HCT116 (cell line): ENCODE measurements at regions not wholly inside any gene's neighbourhood (a gene's known extent, or its start where the extent isn't known, plus 50 kb on each side); places are given as distances from the start of the nearest gene placed in this dataset.

ENCODE experiments used
- ATAC-seq: fragments of 200-7000 bp; cut with Tn5 transposase; 2 replicates; pipeline ENCODE4 v1.9.1; 2020; ENCODE audit warnings: mild to moderate bottlenecking, moderate library complexity
- BruUV-seq: library from RNA; stranded (reverse); fragments of 400-500 nt; replicated peaks from 2 replicates; lab custom pipeline; 2021; lab: Mats Ljungman, UMichigan
- CTCF ChIA-PET: fragments of 300-600 bp; sonication (Branson Sonifier 250); formaldehyde crosslinking; loops from one replicate; lab custom pipeline; 2021; ENCODE audit warnings: antibody characterized with exemption; lab: Charles Lee
- POLR2A ChIA-PET: fragments of 300-600, 350-600 bp; sonication (Branson Sonifier 250); formaldehyde crosslinking; loops from one replicate; lab custom pipeline; 2021; ENCODE audit warnings: antibody characterized with exemption; lab: Charles Lee
- RAD21 ChIA-PET, 2 experiments: fragments of 300-600 bp; sonication (Branson Sonifier 250); formaldehyde crosslinking; loops; one replicate each; lab custom pipeline; 2023; ENCODE audit warnings: low total read pairs in 2 of 2; ENCODE audit not compliant: uncharacterized antibody in 2 of 2, unreplicated experiment in 2 of 2, low non-redundant PET in 1 of 2; lab: Charles Lee
- DNase-seq: peaks from one replicate; pipeline ENCODE4 v3.0.0-alpha.2; 2010; ENCODE audit warnings: low read depth, low spot score
- H2AFZ ChIP-seq: fragments of 200-600 bp; shearing (Covaris generic), sonication (generic); 2 replicates; pipeline ENCODE4 v1.6.1; 2017; ENCODE audit warnings: low read depth, mixed run types, mixed read lengths, antibody characterized with exemption, low read length; ENCODE audit not compliant: poor library complexity, severe bottlenecking
- H3K27ac ChIP-seq: 2 replicates; pipeline ENCODE4 v1.5.1; 2012; ENCODE audit warnings: low read depth, low read length
- H3K27me3 ChIP-seq: fragments of 200-600 bp; sonication (generic); 2 replicates; pipeline ENCODE4 v1.6.1; 2016; ENCODE audit warnings: mixed run types, low read length, mixed read lengths; ENCODE audit not compliant: insufficient read depth
- H3K36me3 ChIP-seq, 2 experiments: fragments of 200-500 bp in 1 of 2; fragments of 200-600 bp in 1 of 2; sonication (Bioruptor generic) in 1 of 2; sonication (generic) in 1 of 2; 2 replicates each; pipeline versions ENCODE4 v1.5.1 to v1.6.1; 2014 to 2016; ENCODE audit warnings: low read length in 2 of 2, inconsistent platforms in 1 of 2, mixed read lengths in 1 of 2, mixed run types in 1 of 2; ENCODE audit not compliant: insufficient read depth in 2 of 2, control insufficient read depth in 1 of 2
- H3K4me1 ChIP-seq, 2 experiments: fragments of 200-600 bp in 1 of 2; sonication (generic) in 1 of 2; 2 replicates each; pipeline versions ENCODE4 v1.5.1 to v1.6.1; 2012 to 2017; ENCODE audit warnings: low read length in 2 of 2, inconsistent platforms in 1 of 2, mild to moderate bottlenecking in 1 of 2, mixed read lengths in 1 of 2, mixed run types in 1 of 2, moderate library complexity in 1 of 2; ENCODE audit not compliant: insufficient read depth in 2 of 2, control insufficient read depth in 1 of 2
- H3K4me2 ChIP-seq: fragments of 200-600 bp; sonication (generic); 2 replicates; pipeline ENCODE4 v1.6.1; 2017; ENCODE audit warnings: mixed run types, low read length, mixed read lengths
- H3K4me3 ChIP-seq, 2 experiments: fragments of 200-600 bp in 1 of 2; sonication (generic) in 1 of 2; replicated peaks in 1 of 2; 2 replicates each; pipeline ENCODE4 v1.5.1; 2011 to 2016; ENCODE audit warnings: low read length in 2 of 2, control low read depth in 1 of 2, low read depth in 1 of 2, mild to moderate bottlenecking in 1 of 2, mixed read lengths in 1 of 2, mixed run types in 1 of 2
- H3K79me2 ChIP-seq: fragments of 200-600 bp; sonication (generic); 2 replicates; pipeline ENCODE4 v1.6.1; 2017; ENCODE audit warnings: mild to moderate bottlenecking, mixed run types, low read length, moderate library complexity, mixed read lengths; ENCODE audit not compliant: insufficient read depth
- H3K9ac ChIP-seq: fragments of 200-600 bp; sonication (generic); 2 replicates; pipeline ENCODE4 v1.6.1; 2016; ENCODE audit warnings: low read length, mixed read lengths
- H3K9me2 ChIP-seq: fragments of 200-600 bp; sonication (generic), shearing (Covaris generic); 2 replicates; pipeline ENCODE4 v1.6.1; 2017; ENCODE audit warnings: mixed run types, mild to moderate bottlenecking, moderate library complexity; ENCODE audit not compliant: insufficient read depth
- H3K9me3 ChIP-seq, 2 experiments: fragments of 200-500 bp in 1 of 2; fragments of 200-600 bp in 1 of 2; sonication (Bioruptor generic) in 1 of 2; sonication (generic) in 1 of 2; 2 replicates each; pipeline ENCODE4 v1.6.1; 2014 to 2017; ENCODE audit warnings: low read length in 2 of 2, mixed read lengths in 2 of 2, inconsistent platforms in 1 of 2, low read depth in 1 of 2, mild to moderate bottlenecking in 1 of 2, mixed run types in 1 of 2, moderate library complexity in 1 of 2; ENCODE audit not compliant: control insufficient read depth in 1 of 2, insufficient read depth in 1 of 2
- H4K20me1 ChIP-seq: fragments of 200-600 bp; sonication (generic), shearing (Covaris generic); 2 replicates; pipeline ENCODE4 v1.6.1; 2017; ENCODE audit warnings: mixed run types, mild to moderate bottlenecking, moderate library complexity; ENCODE audit not compliant: insufficient read depth
- CBX3 ChIP-seq: IDR thresholded peaks from 2 replicates; pipeline ENCODE4 v1.6.1; 2012; ENCODE audit warnings: low read depth
- ELF1 ChIP-seq: IDR thresholded peaks from 2 replicates; pipeline ENCODE4 v1.6.1; 2012; ENCODE audit warnings: low read depth, borderline replicate concordance
- EZH2 ChIP-seq: fragments of 200-600 bp; sonication (generic); IDR thresholded peaks from 2 replicates; pipeline ENCODE4 v1.6.1; 2017; ENCODE audit warnings: antibody characterized with exemption, mixed run types
- EZH2phosphoT487 ChIP-seq: fragments of 200-600 bp; IDR thresholded peaks from 2 replicates; pipeline ENCODE4 v1.6.1; 2018; ENCODE audit warnings: antibody characterized with exemption, borderline replicate concordance
- FOSL1 ChIP-seq: IDR thresholded peaks from 2 replicates; pipeline ENCODE4 v1.6.1; 2012; ENCODE audit warnings: low read depth
- JUND ChIP-seq: IDR thresholded peaks from 2 replicates; pipeline ENCODE4 v1.6.1; 2012
- MAX ChIP-seq: IDR thresholded peaks from 2 replicates; pipeline ENCODE4 v1.6.1; 2012
- POLR2A ChIP-seq: IDR thresholded peaks from 2 replicates; pipeline ENCODE4 v1.7.0; 2011; ENCODE audit warnings: borderline replicate concordance; ENCODE audit not compliant: insufficient read depth, insufficient read length; ENCODE audit errors: extremely low read depth
- RAD21 ChIP-seq: IDR thresholded peaks from 2 replicates; pipeline ENCODE4 v1.6.1; 2012; ENCODE audit warnings: low read depth, mild to moderate bottlenecking
- SIN3A ChIP-seq: IDR thresholded peaks from 2 replicates; pipeline ENCODE4 v1.6.1; 2012; ENCODE audit warnings: low read depth
- SP1 ChIP-seq: IDR thresholded peaks from 2 replicates; pipeline ENCODE4 v1.6.1; 2012; ENCODE audit warnings: low read depth
- TCF7L2 ChIP-seq: IDR thresholded peaks from 2 replicates; pipeline ENCODE4 v1.7.0; 2011; ENCODE audit warnings: borderline replicate concordance, inconsistent platforms; ENCODE audit not compliant: insufficient read depth, insufficient read length; ENCODE audit errors: extremely low read depth
- YY1 ChIP-seq: IDR thresholded peaks from 2 replicates; pipeline ENCODE4 v1.6.1; 2011; ENCODE audit warnings: low read length, low read depth, moderate library complexity, mild to moderate bottlenecking; ENCODE audit not compliant: insufficient replicate concordance; ENCODE audit errors: extremely low read depth
- ZNF274 ChIP-seq: fragments of 200-500 bp; sonication (Bioruptor generic); IDR thresholded peaks from 2 replicates; pipeline ENCODE4 v1.6.1; 2014; ENCODE audit warnings: mild to moderate bottlenecking, low read depth, low read length, inconsistent platforms
- intact Hi-C: fragments of 100-400 bp; cut with micrococcal nuclease; formaldehyde crosslinking; loops from 2 replicates; pipeline ENCODE4 v1.10.0; 2022
- TF ChIP-seq, protein P1 (sequence below), 3 experiments: fragments of 200-600 bp in 1 of 3; sonication (generic) in 1 of 3; IDR thresholded peaks in 2 of 3; conservative IDR thresholded peaks in 1 of 3; 2 replicates each; pipeline ENCODE4 v1.5.1; 2012 to 2017; ENCODE audit warnings: low read depth in 2 of 3, low read length in 2 of 3, antibody characterized with exemption in 1 of 3, borderline replicate concordance in 1 of 3, control low read depth in 1 of 3, mild to moderate bottlenecking in 1 of 3, mixed read lengths in 1 of 3, mixed run types in 1 of 3, moderate library complexity in 1 of 3; ENCODE audit not compliant: insufficient read depth in 1 of 3
- TF ChIP-seq, protein P2 (sequence below): IDR thresholded peaks from 2 replicates; pipeline ENCODE4 v1.6.1; 2011; ENCODE audit warnings: mild to moderate bottlenecking, low read length, moderate library complexity; ENCODE audit not compliant: insufficient replicate concordance; ENCODE audit errors: extremely low read depth
- TF ChIP-seq, protein P3 (sequence below): IDR thresholded peaks from 2 replicates; pipeline ENCODE4 v1.6.1; 2012; ENCODE audit warnings: low read depth

- ATAC-seq, result no peak
- ChIA-PET RAD21 (no interaction called here), POLR2A (no interaction called here), CTCF (no interaction called here)
- Histone ChIP-seq H3K9me2 (no peaks in the 10 kb centered on the region), H3K9me3 (no peaks in the 10 kb centered on the region), H3K36me3 (no peaks in the 10 kb centered on the region), H3K4me3 (no peak overlapping the region), H3K9ac (no peak overlapping the region), H3K79me2 (no peaks in the 10 kb centered on the region), H4K20me1 (no peaks in the 10 kb centered on the region), H3K4me2 (no peak overlapping the region), H3K27ac (no peak overlapping the region), H3K27me3 (no peaks in the 10 kb centered on the region), H3K4me1 (no peaks in the 10 kb centered on the region), H2AFZ (no peak overlapping the region)
- TF ChIP-seq, protein P1, sequence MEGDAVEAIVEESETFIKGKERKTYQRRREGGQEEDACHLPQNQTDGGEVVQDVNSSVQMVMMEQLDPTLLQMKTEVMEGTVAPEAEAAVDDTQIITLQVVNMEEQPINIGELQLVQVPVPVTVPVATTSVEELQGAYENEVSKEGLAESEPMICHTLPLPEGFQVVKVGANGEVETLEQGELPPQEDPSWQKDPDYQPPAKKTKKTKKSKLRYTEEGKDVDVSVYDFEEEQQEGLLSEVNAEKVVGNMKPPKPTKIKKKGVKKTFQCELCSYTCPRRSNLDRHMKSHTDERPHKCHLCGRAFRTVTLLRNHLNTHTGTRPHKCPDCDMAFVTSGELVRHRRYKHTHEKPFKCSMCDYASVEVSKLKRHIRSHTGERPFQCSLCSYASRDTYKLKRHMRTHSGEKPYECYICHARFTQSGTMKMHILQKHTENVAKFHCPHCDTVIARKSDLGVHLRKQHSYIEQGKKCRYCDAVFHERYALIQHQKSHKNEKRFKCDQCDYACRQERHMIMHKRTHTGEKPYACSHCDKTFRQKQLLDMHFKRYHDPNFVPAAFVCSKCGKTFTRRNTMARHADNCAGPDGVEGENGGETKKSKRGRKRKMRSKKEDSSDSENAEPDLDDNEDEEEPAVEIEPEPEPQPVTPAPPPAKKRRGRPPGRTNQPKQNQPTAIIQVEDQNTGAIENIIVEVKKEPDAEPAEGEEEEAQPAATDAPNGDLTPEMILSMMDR (IDR thresholded peaks at IDR 0.05 in 2 of 3, conservative IDR thresholded peaks at IDR 0.05 in 1 of 3; ENCODE audit: borderline replicate concordance in 1 of 3, insufficient read depth in 1 of 3, low read depth in 2 of 3, low read length in 2 of 3), result no peak
- TF ChIP-seq CBX3 (no peak), EZH2phosphoT487 (no peak), ELF1 (no peak), JUND (no peak), POLR2A (no peak), MAX (no peak), TCF7L2 (no peak), SIN3A (no peak), EZH2 (no peak), FOSL1 (no peak), ZNF274 (no peak), YY1 (no peak), RAD21 (no peak), SP1 (no peak)
- TF ChIP-seq, protein P2, sequence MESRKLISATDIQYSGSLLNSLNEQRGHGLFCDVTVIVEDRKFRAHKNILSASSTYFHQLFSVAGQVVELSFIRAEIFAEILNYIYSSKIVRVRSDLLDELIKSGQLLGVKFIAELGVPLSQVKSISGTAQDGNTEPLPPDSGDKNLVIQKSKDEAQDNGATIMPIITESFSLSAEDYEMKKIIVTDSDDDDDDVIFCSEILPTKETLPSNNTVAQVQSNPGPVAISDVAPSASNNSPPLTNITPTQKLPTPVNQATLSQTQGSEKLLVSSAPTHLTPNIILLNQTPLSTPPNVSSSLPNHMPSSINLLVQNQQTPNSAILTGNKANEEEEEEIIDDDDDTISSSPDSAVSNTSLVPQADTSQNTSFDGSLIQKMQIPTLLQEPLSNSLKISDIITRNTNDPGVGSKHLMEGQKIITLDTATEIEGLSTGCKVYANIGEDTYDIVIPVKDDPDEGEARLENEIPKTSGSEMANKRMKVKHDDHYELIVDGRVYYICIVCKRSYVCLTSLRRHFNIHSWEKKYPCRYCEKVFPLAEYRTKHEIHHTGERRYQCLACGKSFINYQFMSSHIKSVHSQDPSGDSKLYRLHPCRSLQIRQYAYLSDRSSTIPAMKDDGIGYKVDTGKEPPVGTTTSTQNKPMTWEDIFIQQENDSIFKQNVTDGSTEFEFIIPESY, result no peak
- TF ChIP-seq, protein P3, sequence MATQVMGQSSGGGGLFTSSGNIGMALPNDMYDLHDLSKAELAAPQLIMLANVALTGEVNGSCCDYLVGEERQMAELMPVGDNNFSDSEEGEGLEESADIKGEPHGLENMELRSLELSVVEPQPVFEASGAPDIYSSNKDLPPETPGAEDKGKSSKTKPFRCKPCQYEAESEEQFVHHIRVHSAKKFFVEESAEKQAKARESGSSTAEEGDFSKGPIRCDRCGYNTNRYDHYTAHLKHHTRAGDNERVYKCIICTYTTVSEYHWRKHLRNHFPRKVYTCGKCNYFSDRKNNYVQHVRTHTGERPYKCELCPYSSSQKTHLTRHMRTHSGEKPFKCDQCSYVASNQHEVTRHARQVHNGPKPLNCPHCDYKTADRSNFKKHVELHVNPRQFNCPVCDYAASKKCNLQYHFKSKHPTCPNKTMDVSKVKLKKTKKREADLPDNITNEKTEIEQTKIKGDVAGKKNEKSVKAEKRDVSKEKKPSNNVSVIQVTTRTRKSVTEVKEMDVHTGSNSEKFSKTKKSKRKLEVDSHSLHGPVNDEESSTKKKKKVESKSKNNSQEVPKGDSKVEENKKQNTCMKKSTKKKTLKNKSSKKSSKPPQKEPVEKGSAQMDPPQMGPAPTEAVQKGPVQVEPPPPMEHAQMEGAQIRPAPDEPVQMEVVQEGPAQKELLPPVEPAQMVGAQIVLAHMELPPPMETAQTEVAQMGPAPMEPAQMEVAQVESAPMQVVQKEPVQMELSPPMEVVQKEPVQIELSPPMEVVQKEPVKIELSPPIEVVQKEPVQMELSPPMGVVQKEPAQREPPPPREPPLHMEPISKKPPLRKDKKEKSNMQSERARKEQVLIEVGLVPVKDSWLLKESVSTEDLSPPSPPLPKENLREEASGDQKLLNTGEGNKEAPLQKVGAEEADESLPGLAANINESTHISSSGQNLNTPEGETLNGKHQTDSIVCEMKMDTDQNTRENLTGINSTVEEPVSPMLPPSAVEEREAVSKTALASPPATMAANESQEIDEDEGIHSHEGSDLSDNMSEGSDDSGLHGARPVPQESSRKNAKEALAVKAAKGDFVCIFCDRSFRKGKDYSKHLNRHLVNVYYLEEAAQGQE, result no peak
- BruUV-seq, result no TSS peak
- no peak for DNase-seq
- intact Hi-C loops, result no loop called here
These were observed 971.5 kb downstream of the C4orf33 start for GRCh38 chr4:130067419-130067818.
